Progenitor cell of endocrine pancreas (in vitro differentiated cells): ENCODE measurements at regions not wholly inside any gene's neighbourhood (a gene's known extent, or its start where the extent isn't known, plus 50 kb on each side); places are given as distances from the start of the nearest gene placed in this dataset.

Source experiments
- DNase-seq: peaks from one replicate; pipeline ENCODE4 v3.0.0; 2021; ENCODE audit warnings: low spot score; ENCODE audit not compliant: unreplicated experiment
- H3K27ac Mint-ChIP-seq: 2 replicates; pipeline ENCODE4 v1.8.0; 2021; ENCODE audit warnings: mild to moderate bottlenecking, moderate library complexity, mixed read lengths
- H3K27me3 Mint-ChIP-seq: 2 replicates; pipeline ENCODE4 v1.8.0; 2021; ENCODE audit warnings: mixed read lengths
- H3K36me3 Mint-ChIP-seq: 2 replicates; pipeline ENCODE4 v1.8.0; 2022; ENCODE audit warnings: mixed read lengths; ENCODE audit not compliant: insufficient read depth
- H3K4me1 Mint-ChIP-seq: 2 replicates; pipeline ENCODE4 v1.8.0; 2021; ENCODE audit warnings: low read depth, mixed read lengths
- H3K4me3 Mint-ChIP-seq: 2 replicates; pipeline ENCODE4 v1.8.0; 2021; ENCODE audit warnings: low read depth, mild to moderate bottlenecking, moderate library complexity, mixed read lengths
- H3K9me3 Mint-ChIP-seq: 2 replicates; pipeline ENCODE4 v1.8.0; 2021; ENCODE audit warnings: low read depth, mixed read lengths
- TF ChIP-seq, protein P1 (sequence below): fragments of 200-600 bp; sonication (generic); IDR thresholded peaks from one replicate; pipeline ENCODE4 v1.5.0; 2021; ENCODE audit warnings: antibody characterized with exemption, mild to moderate bottlenecking; ENCODE audit not compliant: unreplicated experiment

DNA sequence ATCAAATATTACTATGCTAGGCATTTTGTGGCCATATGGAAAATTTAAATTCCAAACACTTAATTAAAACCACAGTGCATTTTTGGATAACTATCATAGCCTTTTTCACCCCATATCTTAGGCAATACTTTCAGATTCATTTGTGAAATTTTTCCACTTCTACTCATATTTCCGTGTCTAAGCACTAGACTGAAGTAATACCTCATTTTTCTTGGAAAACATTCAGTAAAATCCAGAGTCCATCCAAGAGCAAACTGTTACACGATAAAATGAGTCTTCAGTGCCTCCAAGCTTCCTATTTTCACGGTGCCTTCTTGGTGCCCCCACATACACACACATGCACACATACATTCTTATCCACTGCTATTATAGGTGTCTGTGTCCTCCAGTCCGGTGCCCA lies 845.9 kb downstream of the TBL1XR1 start:
- H3K27me3 Mint-ChIP-seq, result no peaks in the 10 kb centered on the region
- TF ChIP-seq, protein P1, sequence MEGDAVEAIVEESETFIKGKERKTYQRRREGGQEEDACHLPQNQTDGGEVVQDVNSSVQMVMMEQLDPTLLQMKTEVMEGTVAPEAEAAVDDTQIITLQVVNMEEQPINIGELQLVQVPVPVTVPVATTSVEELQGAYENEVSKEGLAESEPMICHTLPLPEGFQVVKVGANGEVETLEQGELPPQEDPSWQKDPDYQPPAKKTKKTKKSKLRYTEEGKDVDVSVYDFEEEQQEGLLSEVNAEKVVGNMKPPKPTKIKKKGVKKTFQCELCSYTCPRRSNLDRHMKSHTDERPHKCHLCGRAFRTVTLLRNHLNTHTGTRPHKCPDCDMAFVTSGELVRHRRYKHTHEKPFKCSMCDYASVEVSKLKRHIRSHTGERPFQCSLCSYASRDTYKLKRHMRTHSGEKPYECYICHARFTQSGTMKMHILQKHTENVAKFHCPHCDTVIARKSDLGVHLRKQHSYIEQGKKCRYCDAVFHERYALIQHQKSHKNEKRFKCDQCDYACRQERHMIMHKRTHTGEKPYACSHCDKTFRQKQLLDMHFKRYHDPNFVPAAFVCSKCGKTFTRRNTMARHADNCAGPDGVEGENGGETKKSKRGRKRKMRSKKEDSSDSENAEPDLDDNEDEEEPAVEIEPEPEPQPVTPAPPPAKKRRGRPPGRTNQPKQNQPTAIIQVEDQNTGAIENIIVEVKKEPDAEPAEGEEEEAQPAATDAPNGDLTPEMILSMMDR, result no peak
- no peak overlapping the region for H3K4me3 Mint-ChIP-seq
- peaks cover 3% of the 10 kb centered on the region for H3K9me3 Mint-ChIP-seq
- H3K4me1 Mint-ChIP-seq, result no peaks in the 10 kb centered on the region
- no peaks in the 10 kb centered on the region for H3K36me3 Mint-ChIP-seq
- no peak for DNase-seq
- H3K27ac Mint-ChIP-seq, result no peak overlapping the region

DNA sequence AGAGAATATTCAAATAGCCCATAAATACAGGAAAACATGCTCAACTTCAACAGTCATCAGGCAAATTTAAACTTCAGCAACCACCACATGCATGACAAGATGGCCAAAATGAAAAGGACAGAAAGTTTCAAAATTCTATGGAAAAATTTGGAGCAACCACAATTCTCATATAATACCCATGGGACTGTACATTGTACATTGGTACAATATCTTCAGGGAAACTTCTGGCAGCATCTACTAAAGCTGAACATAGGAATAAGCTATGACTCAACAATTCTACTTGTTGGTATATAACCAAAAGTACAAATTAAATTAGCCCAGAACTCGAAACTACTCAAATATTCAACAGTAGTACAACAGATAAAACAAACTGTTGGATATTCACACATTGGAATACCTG lies 847.6 kb downstream of the TBL1XR1 start:
- H3K27me3 Mint-ChIP-seq, result no peaks in the 10 kb centered on the region
- TF ChIP-seq, protein P1, result no peak
- no peak overlapping the region for H3K4me3 Mint-ChIP-seq
- H3K9me3 Mint-ChIP-seq, result peaks cover 3% of the 10 kb centered on the region
- no peaks in the 10 kb centered on the region for H3K4me1 Mint-ChIP-seq
- H3K36me3 Mint-ChIP-seq, result no peaks in the 10 kb centered on the region
- H3K27ac Mint-ChIP-seq, result no peak overlapping the region
- no peak for DNase-seq

DNA sequence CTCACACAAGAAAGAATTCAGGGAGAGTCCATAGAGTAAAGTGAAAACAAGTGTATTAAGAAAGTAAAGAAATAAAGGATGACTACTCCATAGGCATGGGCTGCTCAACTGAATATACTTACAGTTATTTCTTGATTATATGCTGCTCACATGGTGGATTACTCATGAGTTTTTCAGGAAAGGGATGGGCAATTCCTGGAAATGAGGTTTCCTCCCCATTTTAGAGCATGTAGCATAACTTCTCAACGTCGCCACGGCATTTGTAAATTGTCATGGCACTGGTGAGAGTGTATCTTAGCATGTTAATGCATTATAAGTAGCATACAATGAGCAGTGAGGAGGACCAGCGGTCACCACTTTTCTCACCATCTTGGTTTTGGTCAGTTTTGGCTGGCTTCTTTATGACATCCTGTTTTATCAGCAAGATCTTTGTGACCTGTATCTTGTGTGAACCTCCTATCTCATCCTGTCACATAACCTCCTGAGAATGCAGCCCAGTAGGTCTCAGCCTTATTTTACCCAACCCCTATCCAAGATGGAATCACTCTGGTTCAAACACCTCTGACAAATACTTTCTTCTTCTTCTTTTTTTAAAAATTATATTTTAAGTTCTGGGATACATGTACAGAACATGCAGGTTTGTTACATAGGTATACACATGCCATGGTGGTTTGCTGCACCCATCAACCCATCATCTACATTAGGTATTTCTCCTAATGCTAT lies 849.7 kb downstream of the TBL1XR1 start:
- no peaks in the 10 kb centered on the region for H3K36me3 Mint-ChIP-seq
- H3K4me1 Mint-ChIP-seq, result no peaks in the 10 kb centered on the region
- H3K27ac Mint-ChIP-seq, result no peak overlapping the region
- TF ChIP-seq, protein P1, result no peak
- no peak for DNase-seq
- no peaks in the 10 kb centered on the region for H3K27me3 Mint-ChIP-seq
- H3K9me3 Mint-ChIP-seq, result peaks cover 3% of the 10 kb centered on the region
- no peak overlapping the region for H3K4me3 Mint-ChIP-seq

DNA sequence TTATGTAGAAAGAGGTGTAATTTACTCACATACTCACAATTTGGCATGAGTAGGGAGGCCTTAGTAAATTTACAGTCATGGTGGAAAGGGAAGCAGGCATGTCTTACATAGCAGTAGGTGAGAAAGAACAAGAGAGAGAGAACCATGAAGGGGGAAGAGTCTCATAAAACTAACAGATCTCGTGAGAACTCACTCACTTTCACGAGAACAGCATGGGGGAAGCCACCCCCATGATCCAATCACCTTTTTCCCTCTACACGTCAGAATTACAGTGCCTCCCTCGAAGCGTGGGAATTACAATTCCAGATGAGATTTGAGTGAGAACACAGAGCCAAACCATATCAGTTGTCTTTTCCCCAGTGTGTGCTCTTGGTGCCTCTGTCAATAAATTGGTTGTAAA lies 855.3 kb downstream of the TBL1XR1 start:
- TF ChIP-seq, protein P1, result no peak
- H3K36me3 Mint-ChIP-seq, result no peaks in the 10 kb centered on the region
- no peak overlapping the region for H3K4me3 Mint-ChIP-seq
- no peak for DNase-seq
- H3K9me3 Mint-ChIP-seq, result no peaks in the 10 kb centered on the region
- H3K27me3 Mint-ChIP-seq, result no peaks in the 10 kb centered on the region
- H3K4me1 Mint-ChIP-seq, result no peaks in the 10 kb centered on the region
- no peak overlapping the region for H3K27ac Mint-ChIP-seq

DNA sequence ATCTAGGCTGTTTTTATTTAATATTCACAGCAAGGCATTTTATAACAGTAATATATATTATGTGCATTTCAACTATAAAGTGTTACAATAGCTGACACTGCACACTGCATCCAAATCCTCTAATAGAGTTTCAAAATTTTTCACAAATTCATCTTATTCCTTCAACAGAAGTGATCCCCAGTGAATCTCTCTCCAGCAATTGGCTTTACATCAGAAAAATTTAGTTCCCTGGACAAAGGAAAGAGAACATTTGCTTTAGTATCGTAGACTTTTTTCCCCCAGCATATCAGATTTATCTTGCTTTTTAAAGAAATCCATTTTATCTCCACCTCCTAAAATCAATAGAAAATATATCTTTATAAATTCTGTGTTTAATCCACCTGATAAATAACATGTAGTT lies 868.6 kb downstream of the TBL1XR1 start:
- Mint-ChIP-seq H3K4me3 (no peak overlapping the region), H3K27me3 (peaks cover 35% of the 10 kb centered on the region), H3K27ac (no peak overlapping the region), H3K9me3 (peaks cover 5% of the 10 kb centered on the region), H3K4me1 (no peaks in the 10 kb centered on the region), H3K36me3 (no peaks in the 10 kb centered on the region)
- DNase-seq, result no peak
- TF ChIP-seq, protein P1, result no peak
